ENCODE measurements at regions not wholly inside any gene's neighbourhood (a gene's known extent, or its start where the extent isn't known, plus 50 kb on each side); places are given as distances from the start of the nearest gene placed in this dataset.

DNA sequence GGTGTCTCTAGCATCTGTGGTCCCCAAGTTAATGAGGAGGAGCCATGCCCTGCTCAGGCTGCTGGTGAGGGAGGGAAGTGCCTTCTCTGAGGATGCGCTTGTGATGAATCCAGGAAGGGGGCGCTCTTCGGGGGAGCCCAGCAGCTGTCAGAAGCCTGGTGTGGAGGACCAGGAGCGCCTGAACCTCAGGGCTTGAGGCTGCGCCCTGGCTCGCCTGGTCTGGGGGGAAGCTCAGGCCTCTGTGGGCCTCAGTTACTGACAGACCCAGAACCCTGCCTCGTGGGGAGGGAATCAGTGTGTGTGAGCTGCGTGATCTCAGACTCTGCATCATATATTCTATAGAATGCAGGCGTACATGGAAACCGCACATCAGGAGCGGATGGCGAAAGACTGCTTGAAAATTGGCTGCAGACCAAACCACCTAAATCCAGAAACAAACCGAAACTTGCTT is 126.1 kb downstream of the SEC14L1 start:
- TF ChIP-seq EP300 (IDR thresholded peaks at IDR 0.05) (no peak), POLR2AphosphoS5 (IDR thresholded peaks at IDR 0.05) (no peak), POLR2A (IDR thresholded peaks at IDR 0.05; ENCODE audit: low read depth) (no peak)
- TF ChIP-seq, protein P1, sequence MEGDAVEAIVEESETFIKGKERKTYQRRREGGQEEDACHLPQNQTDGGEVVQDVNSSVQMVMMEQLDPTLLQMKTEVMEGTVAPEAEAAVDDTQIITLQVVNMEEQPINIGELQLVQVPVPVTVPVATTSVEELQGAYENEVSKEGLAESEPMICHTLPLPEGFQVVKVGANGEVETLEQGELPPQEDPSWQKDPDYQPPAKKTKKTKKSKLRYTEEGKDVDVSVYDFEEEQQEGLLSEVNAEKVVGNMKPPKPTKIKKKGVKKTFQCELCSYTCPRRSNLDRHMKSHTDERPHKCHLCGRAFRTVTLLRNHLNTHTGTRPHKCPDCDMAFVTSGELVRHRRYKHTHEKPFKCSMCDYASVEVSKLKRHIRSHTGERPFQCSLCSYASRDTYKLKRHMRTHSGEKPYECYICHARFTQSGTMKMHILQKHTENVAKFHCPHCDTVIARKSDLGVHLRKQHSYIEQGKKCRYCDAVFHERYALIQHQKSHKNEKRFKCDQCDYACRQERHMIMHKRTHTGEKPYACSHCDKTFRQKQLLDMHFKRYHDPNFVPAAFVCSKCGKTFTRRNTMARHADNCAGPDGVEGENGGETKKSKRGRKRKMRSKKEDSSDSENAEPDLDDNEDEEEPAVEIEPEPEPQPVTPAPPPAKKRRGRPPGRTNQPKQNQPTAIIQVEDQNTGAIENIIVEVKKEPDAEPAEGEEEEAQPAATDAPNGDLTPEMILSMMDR (IDR thresholded peaks at IDR 0.05): no peak
- DNase-seq (ENCODE audit: extremely low spot score): no peak
- Histone ChIP-seq H3K27me3 (peaks cover 0 to 13% (median 0%) of the 10 kb centered on the region in 4 donors), H3K36me3 (no peaks in the 10 kb centered on the region), H3K4me3 (no peak overlapping the region), H3K9me3 (no peaks in the 10 kb centered on the region), H3K4me1 (no peaks in the 10 kb centered on the region), H3K27ac (replicated peaks in 1 of 4) (no peak overlapping the region)
- whole genome bisulfite sequencing: 71% methylated on average over 12 of the region's 13 CpGs
- intact Hi-C loops (cut with DNase I): no loop called here

DNA sequence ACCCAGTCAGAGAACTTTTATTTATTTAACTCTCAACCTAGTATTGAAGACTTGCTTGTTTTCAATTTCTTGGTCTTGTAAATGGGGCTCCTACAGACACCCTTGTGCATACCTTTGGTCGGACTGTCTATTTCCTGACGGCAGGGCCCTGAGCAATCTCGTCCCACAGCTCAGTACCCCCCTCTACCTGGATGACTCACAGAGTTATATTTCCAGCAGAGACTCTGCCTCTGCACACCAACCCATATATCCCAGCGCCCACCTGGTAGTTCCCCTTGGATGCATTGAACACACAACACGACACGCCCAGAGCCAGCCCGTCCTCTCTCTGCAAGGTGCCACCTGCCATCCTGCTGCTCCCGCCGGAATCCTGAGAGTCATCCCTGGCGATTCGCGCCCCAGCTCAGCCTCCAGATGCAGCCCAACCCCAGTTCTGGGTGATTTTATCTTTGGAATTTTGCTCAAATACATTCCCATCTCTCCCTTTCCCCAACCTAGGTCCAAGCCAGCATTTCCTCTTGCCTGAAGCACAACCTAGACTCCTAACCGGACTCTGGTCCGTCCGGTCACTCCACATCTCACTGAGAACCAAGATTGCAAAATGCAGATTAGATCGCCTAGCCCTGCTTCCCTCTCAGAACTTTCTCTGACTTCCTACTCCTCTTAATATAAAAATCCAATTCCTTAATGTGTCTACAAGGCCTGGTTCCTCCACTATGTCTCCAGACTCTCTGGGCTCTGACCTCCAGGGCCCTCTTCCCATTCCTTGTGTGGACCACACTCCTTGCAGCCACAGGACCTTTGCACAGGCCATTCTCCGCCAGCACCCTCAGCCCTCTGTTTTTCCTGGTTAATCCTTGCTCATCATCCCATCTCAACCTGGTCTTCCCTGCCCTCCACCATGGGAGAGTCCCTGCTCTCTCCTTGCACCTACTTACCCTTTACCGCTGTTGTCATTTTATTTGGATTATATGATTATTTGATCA is 129.2 kb downstream of the SEC14L1 start:
- 92% methylated on average over 15 of the region's 18 CpGs for WGBS
- Histone ChIP-seq H3K9me3 (peaks cover 0 to 6% (median 0%) of the 10 kb centered on the region in 4 donors), H3K27ac (replicated peaks in 1 of 4) (no peak overlapping the region), H3K36me3 (no peaks in the 10 kb centered on the region), H3K4me1 (no peaks in the 10 kb centered on the region), H3K4me3 (no peak overlapping the region), H3K27me3 (peaks cover 0 to 17% (median 0%) of the 10 kb centered on the region in 4 donors)
- intact Hi-C loops (cut with DNase I): no loop called here
- TF ChIP-seq, protein P1 (IDR thresholded peaks at IDR 0.05): no peak
- TF ChIP-seq POLR2A (IDR thresholded peaks at IDR 0.05; ENCODE audit: low read depth): no peak
- no peak for TF ChIP-seq EP300 (IDR thresholded peaks at IDR 0.05)
- no peak for TF ChIP-seq POLR2AphosphoS5 (IDR thresholded peaks at IDR 0.05)
- no peak for DNase-seq (ENCODE audit: extremely low spot score)

DNA sequence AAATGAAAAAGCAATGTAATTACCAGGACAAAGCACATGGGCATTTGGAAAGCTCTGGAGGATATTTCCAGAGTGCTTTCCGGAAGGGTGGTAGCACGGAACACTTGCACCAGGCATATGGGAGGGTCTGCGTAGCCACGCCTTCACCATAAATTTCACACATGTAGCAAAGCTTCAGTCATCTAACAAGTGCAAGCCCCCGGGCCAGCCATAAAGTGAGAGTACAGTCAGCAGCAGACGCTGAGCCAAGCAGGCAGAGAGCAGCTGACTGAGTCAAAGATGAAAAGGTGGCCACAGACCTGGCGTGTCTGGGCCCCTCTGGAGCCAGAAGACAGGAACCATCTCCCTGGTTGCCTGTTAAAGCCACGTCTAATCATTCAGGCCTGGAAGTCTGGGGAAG is 130.6 kb downstream of the SEC14L1 start:
- H3K27me3 ChIP-seq: peaks cover 0 to 9% (median 0%) of the 10 kb centered on the region in 4 donors
- H3K27ac ChIP-seq (replicated peaks in 1 of 4): no peak overlapping the region
- H3K36me3 ChIP-seq: no peaks in the 10 kb centered on the region
- intact Hi-C loops (cut with DNase I): no loop called here
- 89% methylated on average over 8 of the region's 8 CpGs for WGBS
- TF ChIP-seq POLR2A (IDR thresholded peaks at IDR 0.05; ENCODE audit: low read depth) (no peak), POLR2AphosphoS5 (IDR thresholded peaks at IDR 0.05) (no peak), EP300 (IDR thresholded peaks at IDR 0.05) (no peak)
- TF ChIP-seq, protein P1 (IDR thresholded peaks at IDR 0.05): no peak
- no peak overlapping the region for H3K4me3 ChIP-seq
- no peaks in the 10 kb centered on the region for H3K4me1 ChIP-seq
- peaks cover 0 to 6% (median 0%) of the 10 kb centered on the region in 4 donors for H3K9me3 ChIP-seq
- DNase-seq (ENCODE audit: extremely low spot score): no peak

DNA sequence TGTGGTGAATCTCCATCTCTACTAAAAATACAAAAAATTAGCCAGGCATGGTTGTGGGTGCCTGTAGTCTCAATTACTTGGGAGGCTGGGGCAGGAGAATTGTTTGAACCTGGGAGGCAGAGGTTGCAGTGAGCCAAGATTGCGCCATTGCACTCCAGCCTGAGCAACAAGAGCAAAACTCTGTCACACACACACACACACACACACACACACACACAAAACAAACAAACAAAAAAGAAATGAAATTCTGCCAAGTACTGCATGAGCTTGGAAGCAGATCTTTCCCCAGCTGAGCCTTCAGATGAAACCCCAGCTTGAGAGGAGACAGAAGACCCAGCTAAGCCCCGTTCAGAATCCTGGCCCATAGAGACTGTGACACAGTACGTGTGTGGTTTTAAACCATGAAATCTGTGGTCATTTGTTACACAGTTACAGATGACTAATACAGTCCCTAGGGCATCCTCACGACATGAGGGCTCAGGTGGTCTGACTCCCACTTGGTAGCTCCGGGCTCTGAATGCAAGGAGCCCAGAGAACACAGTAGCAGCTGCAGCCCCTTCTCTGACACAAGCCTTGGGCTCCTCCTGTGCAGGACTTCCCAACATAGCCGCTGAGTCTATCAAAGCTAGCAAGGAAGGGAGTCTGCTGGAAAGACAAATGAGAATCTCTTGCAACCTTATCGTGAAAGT is 132.8 kb downstream of the SEC14L1 start:
- peaks cover 0 to 4% (median 0%) of the 10 kb centered on the region in 4 donors for H3K27me3 ChIP-seq
- DNase-seq (ENCODE audit: extremely low spot score): no peak
- no peak overlapping the region for H3K27ac ChIP-seq (replicated peaks in 1 of 4)
- TF ChIP-seq, protein P1 (IDR thresholded peaks at IDR 0.05): no peak
- TF ChIP-seq EP300 (IDR thresholded peaks at IDR 0.05): no peak
- no peak for TF ChIP-seq POLR2A (IDR thresholded peaks at IDR 0.05; ENCODE audit: low read depth)
- no peak for TF ChIP-seq POLR2AphosphoS5 (IDR thresholded peaks at IDR 0.05)
- 75% methylated on average over 5 of the region's 7 CpGs for WGBS
- H3K4me1 ChIP-seq: no peaks in the 10 kb centered on the region
- H3K4me3 ChIP-seq: no peak overlapping the region
- no peaks in the 10 kb centered on the region for H3K36me3 ChIP-seq
- intact Hi-C loops (cut with DNase I): no loop called here
- H3K9me3 ChIP-seq: peaks cover 0 to 6% (median 0%) of the 10 kb centered on the region in 4 donors
